ENCODE measurements at regions not wholly inside any gene's neighbourhood (a gene's known extent, or its start where the extent isn't known, plus 50 kb on each side); places are given as distances from the start of the nearest gene placed in this dataset.

DNA sequence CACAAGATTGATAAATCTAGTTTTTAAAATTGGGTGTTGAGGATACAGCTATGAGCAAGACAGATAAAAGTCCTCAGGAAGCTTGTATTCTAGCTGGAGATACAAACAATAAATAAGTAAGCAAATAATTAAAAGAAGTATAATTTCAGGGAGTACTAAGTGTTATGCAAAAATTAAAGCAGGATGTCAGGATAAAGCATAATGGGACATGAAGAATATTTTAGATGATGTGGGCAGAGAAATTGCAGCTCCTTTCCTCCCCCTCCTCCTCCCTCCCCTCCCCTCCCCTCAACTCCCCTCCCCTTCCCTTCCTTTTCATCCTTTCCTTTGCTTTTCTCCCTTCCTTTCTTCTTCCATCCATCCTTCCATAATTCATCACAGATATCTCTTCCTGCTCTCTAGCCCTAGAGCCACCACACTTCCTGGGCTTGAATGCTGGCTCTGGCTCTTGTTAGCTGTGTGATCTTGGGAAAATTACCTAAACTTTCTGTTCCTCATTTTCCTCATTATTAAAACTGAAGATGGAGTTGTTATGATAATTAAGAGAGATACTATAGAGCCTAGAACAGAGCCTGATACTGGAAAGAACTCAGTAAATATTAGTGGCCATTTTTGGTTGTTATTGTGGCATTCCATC, 323.9 kb downstream of the AACS start:
- no peak overlapping the region for H3K27ac ChIP-seq (ENCODE audit: low read length in 2 of 2)
- no peaks in the 10 kb centered on the region for H3K4me1 ChIP-seq (ENCODE audit: control insufficient read depth in 2 of 2, insufficient read depth in 2 of 2, low read length in 2 of 2)
- no peak overlapping the region for H3K9ac ChIP-seq (ENCODE audit: low read length)
- POLR2A ChIA-PET = no interaction called here
- no peak for ATAC-seq (ENCODE audit: low read depth)
- H3K9me3 ChIP-seq (ENCODE audit: control extremely low read depth in 1 of 3, control insufficient read depth in 2 of 3, insufficient read depth in 1 of 3, low read length in 2 of 3) = peaks cover 0 to 7% (median 0%) of the 10 kb centered on the region in 3 donors
- no peak overlapping the region for H3K4me2 ChIP-seq (replicated peaks; ENCODE audit: low read depth, low read length, poor library complexity, severe bottlenecking)
- no peaks in the 10 kb centered on the region for H3K4me1 Mint-ChIP-seq
- H3K4me3 ChIP-seq (ENCODE audit: control extremely low read depth in 1 of 5, extremely low read depth in 1 of 5, insufficient read depth in 1 of 5, low read depth in 2 of 5, low read length in 4 of 5) = no peak overlapping the region
- no peaks in the 10 kb centered on the region for H4K20me1 ChIP-seq (ENCODE audit: control insufficient read depth, insufficient read depth, low read length, poor library complexity, severe bottlenecking)
- H3K79me2 ChIP-seq (ENCODE audit: control insufficient read depth, insufficient read depth, low read length) = no peaks in the 10 kb centered on the region
- peaks cover 21% of the 10 kb centered on the region for H3K27me3 Mint-ChIP-seq
- H3K36me3 ChIP-seq (replicated peaks in 1 of 2; ENCODE audit: control extremely low read depth in 1 of 2, control insufficient read depth in 1 of 2, extremely low read depth in 1 of 2, insufficient read depth in 2 of 2, low read length in 1 of 2) = no peaks in the 10 kb centered on the region
- H2AFZ ChIP-seq (ENCODE audit: insufficient read depth, low read depth, low read length, poor library complexity, severe bottlenecking) = no peak overlapping the region
- DNase-seq = no peak
- no peaks in the 10 kb centered on the region for H3K9me3 Mint-ChIP-seq (ENCODE audit: insufficient read depth)
- CTCF ChIA-PET = no interaction called here
- intact Hi-C loops (cut with micrococcal nuclease) = no loop called here
- no peak overlapping the region for H3K27ac Mint-ChIP-seq
- peaks cover 0 to 2% (median 0%) of the 10 kb centered on the region in 4 experiments for H3K27me3 ChIP-seq (replicated peaks in 1 of 4; ENCODE audit: control extremely low read depth in 1 of 4, control insufficient read depth in 3 of 4, insufficient read depth in 4 of 4, low read length in 3 of 4)
- no peak overlapping the region for H3K4me3 Mint-ChIP-seq
- TF ChIP-seq, protein P1, sequence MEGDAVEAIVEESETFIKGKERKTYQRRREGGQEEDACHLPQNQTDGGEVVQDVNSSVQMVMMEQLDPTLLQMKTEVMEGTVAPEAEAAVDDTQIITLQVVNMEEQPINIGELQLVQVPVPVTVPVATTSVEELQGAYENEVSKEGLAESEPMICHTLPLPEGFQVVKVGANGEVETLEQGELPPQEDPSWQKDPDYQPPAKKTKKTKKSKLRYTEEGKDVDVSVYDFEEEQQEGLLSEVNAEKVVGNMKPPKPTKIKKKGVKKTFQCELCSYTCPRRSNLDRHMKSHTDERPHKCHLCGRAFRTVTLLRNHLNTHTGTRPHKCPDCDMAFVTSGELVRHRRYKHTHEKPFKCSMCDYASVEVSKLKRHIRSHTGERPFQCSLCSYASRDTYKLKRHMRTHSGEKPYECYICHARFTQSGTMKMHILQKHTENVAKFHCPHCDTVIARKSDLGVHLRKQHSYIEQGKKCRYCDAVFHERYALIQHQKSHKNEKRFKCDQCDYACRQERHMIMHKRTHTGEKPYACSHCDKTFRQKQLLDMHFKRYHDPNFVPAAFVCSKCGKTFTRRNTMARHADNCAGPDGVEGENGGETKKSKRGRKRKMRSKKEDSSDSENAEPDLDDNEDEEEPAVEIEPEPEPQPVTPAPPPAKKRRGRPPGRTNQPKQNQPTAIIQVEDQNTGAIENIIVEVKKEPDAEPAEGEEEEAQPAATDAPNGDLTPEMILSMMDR (IDR thresholded peaks at IDR 0.05) = no peak

DNA sequence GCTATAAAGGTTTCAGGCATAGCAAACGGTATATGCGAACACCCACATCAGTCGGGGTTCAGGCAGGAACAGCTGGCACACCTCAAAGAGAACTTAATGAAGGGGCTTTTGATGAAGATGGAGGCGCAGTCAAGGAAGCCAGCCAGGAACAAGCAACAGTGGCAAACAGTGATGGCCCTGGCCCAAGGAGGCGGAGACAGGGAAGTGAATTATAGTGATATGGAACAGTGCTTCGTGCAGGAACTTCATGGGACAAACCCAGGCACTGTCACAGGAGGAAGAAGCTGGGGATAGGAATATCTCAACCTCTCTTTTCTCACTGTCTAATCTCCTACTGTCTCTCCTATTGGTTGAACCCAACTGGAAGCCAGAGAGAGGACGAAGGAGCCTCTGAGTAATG, 328.3 kb downstream of the AACS start:
- peaks cover 0 to 2% (median 0%) of the 10 kb centered on the region in 4 experiments for H3K27me3 ChIP-seq (replicated peaks in 1 of 4; ENCODE audit: control extremely low read depth in 1 of 4, control insufficient read depth in 3 of 4, insufficient read depth in 4 of 4, low read length in 3 of 4)
- peaks cover 0 to 11% (median 2%) of the 10 kb centered on the region in 3 donors for H3K9me3 ChIP-seq (ENCODE audit: control extremely low read depth in 1 of 3, control insufficient read depth in 2 of 3, insufficient read depth in 1 of 3, low read length in 2 of 3)
- TF ChIP-seq EZH2 (IDR thresholded peaks at IDR 0.05; ENCODE audit: borderline replicate concordance, insufficient read depth, low read depth, low read length, poor library complexity, severe bottlenecking) = no peak
- TF ChIP-seq, protein P1 (IDR thresholded peaks at IDR 0.05) = no peak
- no peaks in the 10 kb centered on the region for H3K4me1 Mint-ChIP-seq
- 56% methylated on average over 5 of the region's 7 CpGs for WGBS (ENCODE audit: insufficient coverage)
- ChIA-PET POLR2A (no interaction called here), CTCF (no interaction called here)
- peaks cover 2% of the 10 kb centered on the region for H3K9me3 Mint-ChIP-seq (ENCODE audit: insufficient read depth)
- no peaks in the 10 kb centered on the region for H3K36me3 ChIP-seq (replicated peaks in 1 of 2; ENCODE audit: control extremely low read depth in 1 of 2, control insufficient read depth in 1 of 2, extremely low read depth in 1 of 2, insufficient read depth in 2 of 2, low read length in 1 of 2)
- DNase-seq = no peak
- H3K4me2 ChIP-seq (replicated peaks; ENCODE audit: low read depth, low read length, poor library complexity, severe bottlenecking) = no peak overlapping the region
- H3K27me3 Mint-ChIP-seq = peaks cover 6% of the 10 kb centered on the region
- H3K4me1 ChIP-seq (ENCODE audit: control insufficient read depth in 2 of 2, insufficient read depth in 2 of 2, low read length in 2 of 2) = no peaks in the 10 kb centered on the region
- H3K4me3 Mint-ChIP-seq = no peak overlapping the region
- no peak overlapping the region for H3K4me3 ChIP-seq (ENCODE audit: control extremely low read depth in 1 of 5, extremely low read depth in 1 of 5, insufficient read depth in 1 of 5, low read depth in 2 of 5, low read length in 4 of 5)
- no peak overlapping the region for H3K9ac ChIP-seq (ENCODE audit: low read length)
- intact Hi-C loops (cut with micrococcal nuclease) = no loop called here
- H2AFZ ChIP-seq (ENCODE audit: insufficient read depth, low read depth, low read length, poor library complexity, severe bottlenecking) = no peak overlapping the region
- no peaks in the 10 kb centered on the region for H4K20me1 ChIP-seq (ENCODE audit: control insufficient read depth, insufficient read depth, low read length, poor library complexity, severe bottlenecking)
- H3K27ac Mint-ChIP-seq = no peak overlapping the region
- ATAC-seq (ENCODE audit: low read depth) = no peak
- no peak overlapping the region for H3K27ac ChIP-seq (ENCODE audit: low read length in 2 of 2)
- no peaks in the 10 kb centered on the region for H3K79me2 ChIP-seq (ENCODE audit: control insufficient read depth, insufficient read depth, low read length)

All from B cell (primary cell).